ENCODE measurements at regions not wholly inside any gene's neighbourhood (a gene's known extent, or its start where the extent isn't known, plus 50 kb on each side); places are given as distances from the start of the nearest gene placed in this dataset.
A peak's percentile ranks its signal among the peaks of the same experiment; 100 is the strongest.

DNA sequence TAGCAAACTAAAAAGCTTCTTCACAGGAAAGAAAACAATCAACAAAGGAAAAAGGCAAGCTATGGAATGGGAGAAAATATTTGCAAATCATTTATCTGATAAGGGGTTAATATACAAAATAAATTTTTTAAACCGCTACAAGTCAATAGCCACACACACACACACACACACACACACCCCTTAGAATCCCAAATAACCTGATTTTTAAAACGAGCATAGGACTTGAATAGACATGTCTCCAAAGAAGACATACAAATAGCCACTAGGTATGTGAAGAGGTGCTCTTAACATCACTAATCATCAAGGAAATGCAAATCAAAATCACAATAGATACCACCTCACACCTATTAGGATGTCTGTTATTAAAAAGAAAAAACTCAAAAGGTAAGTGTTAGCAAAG lies 187.7 kb downstream of the TRIM27 start:
- H3K36me3 Mint-ChIP-seq: peaks cover 7% of the 10 kb centered on the region
- no peak for ATAC-seq (ENCODE audit: low read depth)
- H3K27me3 Mint-ChIP-seq: peaks cover 40% of the 10 kb centered on the region
- no peak for DNase-seq (ENCODE audit: low spot score in 2 of 2)
- H3K4me1 Mint-ChIP-seq: peaks cover 5% of the 10 kb centered on the region
- H3K27ac Mint-ChIP-seq: no peak overlapping the region
- peaks cover 13% of the 10 kb centered on the region for H3K9me3 Mint-ChIP-seq
- no peak overlapping the region for H3K4me3 Mint-ChIP-seq

DNA sequence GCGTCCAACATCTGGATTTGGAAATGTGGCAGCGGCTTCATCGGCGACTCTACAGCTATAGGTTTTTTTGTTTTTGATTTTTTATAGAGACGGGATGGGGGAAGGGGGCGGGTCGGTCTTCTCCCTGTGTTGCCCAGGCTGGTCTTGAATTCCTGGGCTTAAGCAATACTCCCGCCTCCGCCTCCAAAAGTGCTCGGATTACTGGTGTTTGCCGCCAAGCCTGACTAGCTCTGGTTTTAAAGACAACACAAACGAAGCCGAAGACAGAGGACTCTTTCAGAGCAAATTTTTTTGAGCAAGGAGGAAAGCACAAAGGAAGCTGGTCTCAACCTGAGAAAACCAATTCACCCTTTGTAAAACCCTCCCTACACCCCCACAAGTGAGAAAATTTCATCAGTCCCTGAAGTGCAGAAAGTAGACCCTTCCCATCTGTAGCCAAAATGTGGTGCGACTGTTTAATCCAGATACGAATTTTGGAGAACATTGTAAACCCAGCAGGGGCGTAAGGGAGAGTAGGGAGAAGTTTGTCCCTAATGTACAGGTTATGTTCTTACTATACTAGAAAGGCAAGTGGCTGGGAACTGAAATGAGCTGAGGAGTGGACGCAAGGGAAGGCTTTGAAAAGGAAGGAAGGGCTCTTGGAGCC lies 185.9 kb downstream of the TRIM27 start:
- Mint-ChIP-seq H3K4me3 (no peak overlapping the region), H3K36me3 (peaks cover 7% of the 10 kb centered on the region), H3K27ac (no peak overlapping the region), H3K9me3 (peaks cover 9% of the 10 kb centered on the region), H3K27me3 (peaks cover 33% of the 10 kb centered on the region), H3K4me1 (peaks cover 5% of the 10 kb centered on the region)
- DNase-seq (ENCODE audit: low spot score in 2 of 2) (no peak), ATAC-seq (ENCODE audit: low read depth) (no peak)

- H3K36me3 Mint-ChIP-seq: peaks cover 7% of the 10 kb centered on the region
- H3K27me3 Mint-ChIP-seq: peaks cover 36% of the 10 kb centered on the region
- H3K4me1 Mint-ChIP-seq: peaks cover 5% of the 10 kb centered on the region
- H3K9me3 Mint-ChIP-seq: peaks cover 9% of the 10 kb centered on the region
- no peak overlapping the region for H3K27ac Mint-ChIP-seq
- no peak for ATAC-seq (ENCODE audit: low read depth)
- DNase-seq (ENCODE audit: low spot score in 2 of 2): no peak
- no peak overlapping the region for H3K4me3 Mint-ChIP-seq
Observed at GRCh38 chr6:28738396-28738765, 185.4 kb downstream of the TRIM27 start.

DNA sequence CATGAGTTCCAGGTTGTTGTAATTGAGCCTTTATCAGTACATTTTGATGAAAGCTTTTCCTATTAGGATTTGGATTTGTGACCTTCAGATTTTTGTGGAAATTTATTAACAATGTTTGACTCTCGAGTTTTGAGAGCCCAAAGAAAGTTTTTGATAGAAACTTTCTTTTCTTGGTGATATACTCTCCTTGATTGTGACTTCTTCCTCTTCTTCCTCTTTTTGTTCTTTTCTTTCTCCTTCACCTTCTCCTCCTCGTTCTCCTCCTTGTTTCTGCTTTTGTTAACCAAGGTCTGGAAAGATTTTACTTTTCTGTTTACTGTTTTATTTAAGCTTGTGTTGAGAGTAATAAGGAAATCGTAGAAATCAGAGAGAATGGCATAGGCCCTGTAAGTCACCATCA lies 182.4 kb downstream of the TRIM27 start:
- peaks cover 28% of the 10 kb centered on the region for H3K27me3 Mint-ChIP-seq
- DNase-seq (ENCODE audit: low spot score in 2 of 2) (no peak), ATAC-seq (ENCODE audit: low read depth) (no peak)
- peaks cover 7% of the 10 kb centered on the region for H3K9me3 Mint-ChIP-seq
- H3K4me3 Mint-ChIP-seq: no peak overlapping the region
- peaks cover 5% of the 10 kb centered on the region for H3K4me1 Mint-ChIP-seq
- peaks cover 7% of the 10 kb centered on the region for H3K36me3 Mint-ChIP-seq
- H3K27ac Mint-ChIP-seq: no peak overlapping the region

DNA sequence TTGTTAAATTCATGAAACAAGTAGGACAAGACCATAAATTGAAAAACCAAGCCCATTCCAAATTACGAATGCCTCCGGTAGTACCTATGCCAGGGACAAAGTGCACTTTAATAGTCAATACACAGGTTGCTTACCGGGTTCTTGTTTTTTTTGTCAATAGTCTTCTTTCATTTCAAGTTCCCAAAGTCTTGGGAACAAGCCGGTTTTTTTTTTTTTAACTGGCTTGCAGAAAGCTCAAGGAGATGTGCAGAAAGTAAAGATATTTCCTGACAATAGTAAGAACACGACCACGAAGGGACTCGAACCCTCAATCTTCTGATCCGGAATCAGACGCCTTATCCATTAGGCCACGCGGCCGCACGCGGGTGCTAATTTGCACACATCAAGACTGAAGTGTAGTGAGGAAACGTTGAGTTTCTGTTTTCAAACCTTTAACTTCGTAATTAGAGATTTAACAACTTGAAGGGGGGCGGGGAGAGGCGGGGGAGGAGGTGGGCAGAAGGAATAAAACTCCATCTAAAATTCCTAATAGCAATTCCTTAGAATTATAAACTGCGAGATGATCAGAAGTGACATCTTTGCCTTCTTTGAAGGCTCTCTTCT lies 181.0 kb downstream of the TRIM27 start:
- no peak for ATAC-seq (ENCODE audit: low read depth)
- Mint-ChIP-seq H3K9me3 (peaks cover 8% of the 10 kb centered on the region), H3K27me3 (peaks cover 26% of the 10 kb centered on the region), H3K4me1 (peaks cover 5% of the 10 kb centered on the region), H3K4me3 (no peak overlapping the region), H3K27ac (no peak overlapping the region), H3K36me3 (peaks cover 5% of the 10 kb centered on the region)
- DNase-seq (ENCODE audit: low spot score in 2 of 2): no peak

- ATAC-seq (ENCODE audit: low read depth) (no peak), DNase-seq (ENCODE audit: low spot score in 2 of 2) (no peak)
- H3K4me3 Mint-ChIP-seq: no peak overlapping the region
- H3K9me3 Mint-ChIP-seq: peaks cover 5% of the 10 kb centered on the region
- H3K27me3 Mint-ChIP-seq: peaks cover 20% of the 10 kb centered on the region
- H3K4me1 Mint-ChIP-seq: peaks cover 2% of the 10 kb centered on the region
- no peak overlapping the region for H3K27ac Mint-ChIP-seq
- H3K36me3 Mint-ChIP-seq: peaks cover 2% of the 10 kb centered on the region
Observed at GRCh38 chr6:28743271-28743789, 180.5 kb downstream of the TRIM27 start.

DNA sequence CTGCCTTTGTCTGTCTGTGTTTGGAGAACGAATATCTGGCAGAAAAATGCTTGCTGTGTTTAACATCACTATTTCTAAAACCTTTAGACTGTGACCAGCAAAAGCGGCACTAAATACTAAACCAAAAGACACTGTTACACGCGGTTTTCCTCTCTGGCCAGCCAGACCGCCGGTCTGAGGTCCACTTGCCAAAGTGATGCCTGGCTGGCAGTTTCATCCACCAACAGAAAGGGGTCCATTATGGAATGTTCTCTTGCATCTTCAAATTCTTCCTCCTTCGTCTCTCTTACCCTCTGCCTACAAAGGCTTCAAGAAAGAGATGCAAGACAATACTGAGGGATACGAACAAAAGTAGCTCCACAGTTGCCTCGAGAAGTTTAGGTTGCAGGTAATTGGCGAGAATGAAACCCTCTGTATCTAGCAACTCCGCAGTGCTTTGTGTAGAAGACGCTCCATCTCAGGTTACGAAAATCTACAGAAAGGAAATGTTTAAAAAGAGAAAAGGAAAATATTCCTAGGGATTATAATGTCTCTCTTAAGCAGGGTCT lies 176.6 kb downstream of the TRIM27 start:
- H3K27me3 Mint-ChIP-seq: peaks cover 12% of the 10 kb centered on the region
- DNase-seq (ENCODE audit: low spot score in 2 of 2) (no peak), ATAC-seq (ENCODE audit: low read depth) (no peak)
- peaks cover 6% of the 10 kb centered on the region for H3K36me3 Mint-ChIP-seq
- H3K4me3 Mint-ChIP-seq: no peak overlapping the region
- peaks cover 18% of the 10 kb centered on the region for H3K9me3 Mint-ChIP-seq
- no peak overlapping the region for H3K27ac Mint-ChIP-seq
- H3K4me1 Mint-ChIP-seq: no peaks in the 10 kb centered on the region

GRCh38 chr6:28747631-28748157 lies 176.1 kb downstream of the TRIM27 start:
- H3K9me3 Mint-ChIP-seq: peaks cover 18% of the 10 kb centered on the region
- H3K4me3 Mint-ChIP-seq: no peak overlapping the region
- ATAC-seq (ENCODE audit: low read depth): no peak
- H3K27ac Mint-ChIP-seq: no peak overlapping the region
- no peaks in the 10 kb centered on the region for H3K4me1 Mint-ChIP-seq
- no peak for DNase-seq (ENCODE audit: low spot score in 2 of 2)
- H3K36me3 Mint-ChIP-seq: peaks cover 6% of the 10 kb centered on the region
- H3K27me3 Mint-ChIP-seq: peaks cover 12% of the 10 kb centered on the region

GRCh38 chr6:28748192-28748591 lies 175.6 kb downstream of the TRIM27 start:
- Mint-ChIP-seq H3K9me3 (peaks cover 18% of the 10 kb centered on the region), H3K4me1 (no peaks in the 10 kb centered on the region), H3K36me3 (peaks cover 6% of the 10 kb centered on the region), H3K27ac (no peak overlapping the region), H3K4me3 (no peak overlapping the region), H3K27me3 (peaks cover 10% of the 10 kb centered on the region)
- no peak for ATAC-seq (ENCODE audit: low read depth)
- no peak for DNase-seq (ENCODE audit: low spot score in 2 of 2)

GRCh38 chr6:28750926-28751458 lies 172.8 kb downstream of the TRIM27 start:
- DNase-seq (ENCODE audit: low spot score in 2 of 2) (no peak), ATAC-seq (ENCODE audit: low read depth) (no peak)
- Mint-ChIP-seq H3K36me3 (peaks cover 8% of the 10 kb centered on the region), H3K9me3 (peaks cover 16% of the 10 kb centered on the region), H3K4me1 (no peaks in the 10 kb centered on the region), H3K27me3 (peaks cover 5% of the 10 kb centered on the region), H3K27ac (peak overlapping the region; percentile 31), H3K4me3 (no peak overlapping the region)

- peaks cover 4% of the 10 kb centered on the region for H3K27me3 Mint-ChIP-seq
- no peaks in the 10 kb centered on the region for H3K4me1 Mint-ChIP-seq
- peaks cover 16% of the 10 kb centered on the region for H3K9me3 Mint-ChIP-seq
- DNase-seq (ENCODE audit: low spot score in 2 of 2) (no peak), ATAC-seq (ENCODE audit: low read depth) (no peak)
- H3K4me3 Mint-ChIP-seq: no peak overlapping the region
- H3K27ac Mint-ChIP-seq: no peak overlapping the region
- peaks cover 8% of the 10 kb centered on the region for H3K36me3 Mint-ChIP-seq
Observed at GRCh38 chr6:28751514-28751913, 172.3 kb downstream of the TRIM27 start.

GRCh38 chr6:28751963-28752350 lies 171.8 kb downstream of the TRIM27 start:
- no peak for ATAC-seq (ENCODE audit: low read depth)
- H3K4me1 Mint-ChIP-seq: no peaks in the 10 kb centered on the region
- H3K9me3 Mint-ChIP-seq: peaks cover 16% of the 10 kb centered on the region

GRCh38 chr6:28757429-28758045 lies 166.2 kb downstream of the TRIM27 start:
- Mint-ChIP-seq H3K27me3 (peaks cover 11% of the 10 kb centered on the region), H3K9me3 (peaks cover 1% of the 10 kb centered on the region), H3K4me3 (no peak overlapping the region), H3K27ac (no peak overlapping the region), H3K36me3 (peaks cover 4% of the 10 kb centered on the region), H3K4me1 (no peaks in the 10 kb centered on the region)
- DNase-seq (ENCODE audit: low spot score in 2 of 2) (no peak), ATAC-seq (ENCODE audit: low read depth) (no peak)

More at GRCh38 chr6:28751963-28752350, 171.8 kb downstream of the TRIM27 start:
- H3K27ac Mint-ChIP-seq: no peak overlapping the region
- no peak for DNase-seq (ENCODE audit: low spot score in 2 of 2)
- peaks cover 8% of the 10 kb centered on the region for H3K36me3 Mint-ChIP-seq
- no peak overlapping the region for H3K4me3 Mint-ChIP-seq
- peaks cover 3% of the 10 kb centered on the region for H3K27me3 Mint-ChIP-seq

All from memory B cell (primary cell).